NCI-H82 (cell line): ENCODE measurements at regions not wholly inside any gene's neighbourhood (a gene's known extent, or its start where the extent isn't known, plus 50 kb on each side); places are given as distances from the start of the nearest gene placed in this dataset.
A peak's percentile ranks its signal among the peaks of the same experiment; 100 is the strongest.
"Not testable (repeated sequence)": the region's sequence is repeated elsewhere in the genome, so short reads cannot be mapped to it uniquely, and the experiment has no call there.

Experiments
- DNase-seq: peaks from one replicate; lab custom pipeline; 2025; lab: John Stamatoyannopoulos, UW

DNA sequence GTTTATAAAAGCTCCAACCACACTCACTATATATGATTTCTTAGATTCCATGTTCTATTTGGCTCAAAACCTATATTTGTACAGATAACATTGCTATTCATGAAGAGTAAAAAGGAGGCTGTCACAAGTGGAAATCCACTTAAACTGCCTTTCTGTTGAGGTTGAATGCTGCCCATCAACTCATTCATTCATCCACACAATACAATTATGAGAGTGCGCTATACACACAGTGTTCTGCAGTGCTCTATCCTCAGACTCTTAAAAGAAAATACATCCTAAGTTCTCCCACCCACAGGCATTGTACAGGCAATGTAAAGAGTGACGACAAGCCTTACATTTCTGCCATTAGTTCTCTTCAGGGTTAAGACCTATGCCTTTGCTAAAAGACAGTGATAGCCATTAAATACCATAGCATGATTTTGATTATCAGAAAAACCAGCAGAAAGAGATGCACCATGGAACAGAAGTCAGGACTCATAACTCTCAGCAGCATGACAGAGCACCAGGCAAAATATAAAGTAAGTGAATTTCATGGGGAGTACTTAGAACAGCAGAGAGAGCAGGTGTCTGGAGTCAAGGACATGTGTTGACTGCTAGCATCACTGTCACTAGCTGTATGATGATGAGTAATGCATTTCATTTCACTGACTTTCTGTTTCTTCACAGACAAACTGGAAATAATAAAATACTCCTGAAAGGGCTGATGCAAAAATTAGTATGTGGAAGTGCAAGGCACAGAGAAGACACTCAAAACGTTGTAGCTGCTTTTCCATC is 218.0 kb downstream of the RBM26 start:
- DNase-seq: no peak

DNA sequence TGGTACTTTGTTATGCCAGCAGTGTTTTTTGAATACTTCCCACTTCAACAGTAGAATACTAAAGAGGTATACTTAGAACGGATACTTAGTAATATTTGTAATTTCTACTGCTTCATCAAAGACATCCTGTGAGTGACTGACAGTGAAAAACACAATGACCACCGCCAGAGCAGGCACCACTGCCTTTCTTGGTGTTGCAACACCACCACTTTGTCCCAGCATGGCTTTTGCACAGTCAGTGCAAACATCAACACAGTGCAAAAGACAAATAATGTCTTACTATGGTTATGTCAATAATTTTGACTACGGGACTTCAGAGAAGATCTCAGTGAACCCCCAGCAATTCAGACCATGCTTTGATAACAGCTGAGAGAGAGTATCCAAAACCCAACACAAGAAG is 220.5 kb downstream of the RBM26 start:
- DNase-seq: no peak

DNA sequence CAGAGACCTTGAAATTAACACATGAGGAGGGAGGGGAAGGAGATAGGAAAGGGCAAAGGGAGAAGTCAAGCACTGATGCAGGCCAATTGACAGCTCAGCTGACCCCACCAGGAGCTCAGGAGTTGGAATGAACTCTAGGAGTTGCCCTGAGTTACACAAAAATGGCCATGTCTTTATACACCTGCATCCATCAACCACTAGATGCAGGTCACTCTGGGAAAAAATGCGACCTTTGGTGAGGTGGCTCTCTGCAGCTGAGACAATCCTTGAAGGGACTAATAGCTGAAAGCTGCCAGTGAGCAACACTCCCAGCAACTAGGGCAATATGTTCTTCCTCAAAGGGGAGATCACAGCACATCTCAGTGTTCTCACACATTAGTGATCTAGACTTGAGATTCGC is 222.8 kb downstream of the RBM26 start:
- no peak for DNase-seq

DNA sequence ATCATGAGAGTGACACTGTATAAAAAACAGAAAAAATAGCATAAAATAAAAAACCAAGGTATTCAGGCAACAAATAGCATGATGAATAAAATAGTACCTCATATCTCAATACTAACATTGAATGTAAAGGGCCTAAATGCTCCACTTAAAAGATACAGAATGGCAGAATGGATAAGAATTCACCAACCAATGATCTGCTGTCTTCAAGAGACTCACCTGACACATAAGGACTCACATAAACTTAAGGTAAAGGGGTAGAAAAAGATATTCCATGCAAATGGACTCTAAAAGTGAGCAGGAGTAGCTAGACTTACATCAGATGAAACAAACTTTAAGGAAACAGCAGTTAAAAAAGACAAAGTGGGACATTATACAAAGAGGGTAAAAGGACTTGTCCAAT is 232.4 kb downstream of the RBM26 start:
- DNase-seq: not testable (repeated sequence)

DNA sequence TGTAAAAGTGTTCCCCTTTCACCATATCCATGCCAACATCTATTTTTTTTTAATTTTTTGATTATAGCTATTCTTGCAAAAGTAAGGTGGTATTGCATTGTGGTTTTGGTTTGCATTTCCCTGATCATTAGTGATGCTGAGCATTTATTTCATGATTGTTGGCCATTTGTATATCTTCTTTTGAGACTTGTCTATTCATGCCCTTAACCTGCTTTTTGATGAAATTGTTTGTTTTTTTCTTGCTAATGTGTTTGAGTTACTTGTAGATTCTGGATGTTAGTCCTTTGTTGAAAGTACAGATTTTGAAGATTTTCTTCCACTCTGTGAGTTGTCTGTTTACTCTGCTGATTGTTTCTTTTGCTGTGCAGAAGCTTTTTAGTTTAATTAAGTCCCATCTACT is 233.1 kb downstream of the RBM26 start:
- DNase-seq: not testable (repeated sequence)

DNA sequence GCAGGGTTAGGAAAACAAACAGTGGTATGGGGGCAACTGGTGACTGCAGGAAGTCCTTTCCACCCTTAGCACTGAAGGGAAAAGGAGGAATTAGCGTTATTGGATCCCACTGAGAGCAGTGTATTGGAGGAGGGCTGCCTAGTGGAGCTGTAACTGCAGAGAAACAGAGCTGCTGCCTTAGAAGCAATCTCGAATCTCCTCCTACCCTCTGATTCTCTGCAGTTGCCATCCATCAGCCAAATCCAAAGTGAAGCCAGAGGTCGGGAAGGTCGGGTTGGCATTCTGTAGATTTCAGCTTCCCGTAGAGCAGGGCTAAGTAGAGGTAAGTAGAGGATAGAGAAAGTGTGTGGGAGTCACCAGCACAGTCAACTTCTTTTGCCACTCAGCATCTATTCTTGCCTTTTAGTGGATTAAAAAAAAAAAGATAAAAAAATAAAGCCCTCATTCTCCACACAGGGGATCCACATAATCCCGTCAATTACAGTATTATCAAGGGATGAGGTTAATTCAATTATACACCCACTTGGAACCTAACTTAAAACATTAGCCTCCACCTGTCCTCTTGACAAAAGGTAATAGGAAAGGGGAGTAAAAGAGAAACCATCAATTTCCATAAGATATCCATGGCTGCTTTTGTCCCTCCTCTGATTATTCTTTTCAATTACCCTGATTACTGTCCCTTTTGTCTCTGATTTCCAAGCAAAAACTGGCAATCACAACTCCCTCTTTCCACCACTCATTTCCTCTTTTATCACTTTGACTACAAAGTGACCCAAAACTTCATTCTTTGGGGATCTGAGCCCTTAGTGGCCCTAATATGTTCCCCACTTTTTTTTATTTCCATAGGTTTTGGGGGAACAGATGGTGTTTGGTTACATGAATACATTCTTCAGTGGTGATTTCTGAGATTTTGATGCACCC is 234.7 kb downstream of the RBM26 start:
- peak; percentile 98 for DNase-seq

DNA sequence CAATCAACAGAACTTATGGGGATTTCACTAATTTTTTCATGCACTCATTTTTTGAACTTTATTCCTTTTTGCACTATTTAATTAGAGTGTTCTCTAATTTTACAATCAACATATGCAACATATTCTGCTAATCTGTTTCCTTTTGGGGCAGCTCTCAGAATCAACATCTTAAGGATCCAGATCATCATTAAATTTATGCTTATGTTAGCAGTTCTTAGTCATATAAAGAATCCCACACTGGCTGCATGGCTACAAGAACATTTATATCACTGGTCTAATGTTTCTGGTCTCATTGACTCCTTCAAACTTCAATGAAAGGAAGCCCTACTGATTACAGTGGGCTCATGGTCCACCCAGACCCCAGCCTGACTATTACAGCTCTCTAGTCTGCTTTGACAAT is 245.2 kb downstream of the RBM26 start:
- DNase-seq: no peak

DNA sequence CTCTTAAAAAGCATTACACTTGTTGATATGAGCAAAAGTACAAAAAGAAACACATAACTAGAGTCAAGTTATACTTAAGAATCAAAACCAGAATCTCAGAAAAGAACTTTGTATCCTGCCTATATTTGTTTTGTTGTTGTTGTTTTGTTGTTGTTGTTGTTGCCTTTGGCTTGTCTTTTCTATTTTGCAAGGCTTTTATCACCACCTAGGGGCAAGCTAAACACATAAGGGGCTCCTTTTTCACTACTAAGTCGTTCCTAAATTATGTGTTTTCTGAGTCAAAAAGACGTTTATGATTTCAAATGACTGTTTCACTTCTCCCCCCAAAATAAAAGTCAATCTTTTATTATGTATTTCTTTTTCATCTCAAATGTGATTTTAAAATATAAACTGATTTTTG is 250.2 kb downstream of the RBM26 start:
- DNase-seq: peak; percentile 17

DNA sequence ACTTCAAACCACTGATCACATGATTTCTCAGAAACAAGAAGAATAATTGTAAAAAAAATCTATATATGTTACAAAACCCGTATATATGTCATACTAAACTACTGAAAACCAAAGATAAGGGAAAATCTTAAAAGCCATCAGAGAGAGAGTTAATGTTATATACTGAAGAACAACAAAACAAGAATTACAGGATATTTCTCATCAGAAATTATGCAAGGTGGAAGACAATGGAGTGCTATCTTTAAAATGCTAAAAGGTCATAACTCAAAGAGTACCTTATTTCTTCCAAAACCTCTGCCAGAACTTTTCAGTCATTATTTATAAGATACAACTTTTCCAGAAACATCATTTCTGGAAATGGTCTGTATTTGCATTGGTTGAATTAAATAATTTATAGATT is 256.8 kb downstream of the RBM26 start:
- DNase-seq: no peak

DNA sequence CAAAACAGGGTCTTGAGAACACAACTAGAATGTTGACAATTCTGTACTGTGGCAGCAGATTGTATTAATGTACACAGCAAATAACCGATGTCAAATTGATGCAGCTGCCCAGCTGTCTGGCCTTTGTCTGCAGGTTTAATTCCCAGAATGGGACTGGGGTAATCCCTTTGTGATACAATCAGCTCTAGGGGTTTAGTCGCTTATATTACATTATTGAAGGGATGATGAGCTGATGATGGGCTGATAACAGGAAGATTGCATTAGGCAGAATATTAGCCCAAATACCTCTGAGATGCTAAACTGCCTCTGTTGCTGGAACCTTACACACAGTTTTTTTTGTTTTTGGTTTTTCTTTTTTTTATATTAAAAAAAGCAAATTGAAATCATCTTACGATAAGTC is 265.0 kb downstream of the RBM26 start:
- peak; percentile 97 for DNase-seq

DNA sequence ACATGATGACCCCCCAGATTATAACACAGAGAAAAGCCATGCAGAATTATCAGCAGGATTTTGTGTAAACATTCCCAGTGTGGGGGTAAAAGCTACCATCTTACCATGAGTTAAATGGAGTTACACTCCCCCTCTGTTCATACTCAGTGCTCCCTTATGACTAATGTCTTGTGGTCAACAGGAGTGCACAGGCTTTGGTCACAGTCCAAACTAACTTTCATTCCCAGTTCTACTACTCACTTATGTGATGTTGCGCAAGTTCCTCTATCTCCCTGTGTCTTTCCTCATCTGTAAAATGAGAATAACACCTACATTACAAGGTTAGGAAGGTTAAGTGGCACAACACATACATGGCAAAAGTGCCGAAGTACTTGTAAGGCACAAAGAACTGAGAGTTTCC is 277.9 kb downstream of the RBM26 start:
- DNase-seq: no peak

DNA sequence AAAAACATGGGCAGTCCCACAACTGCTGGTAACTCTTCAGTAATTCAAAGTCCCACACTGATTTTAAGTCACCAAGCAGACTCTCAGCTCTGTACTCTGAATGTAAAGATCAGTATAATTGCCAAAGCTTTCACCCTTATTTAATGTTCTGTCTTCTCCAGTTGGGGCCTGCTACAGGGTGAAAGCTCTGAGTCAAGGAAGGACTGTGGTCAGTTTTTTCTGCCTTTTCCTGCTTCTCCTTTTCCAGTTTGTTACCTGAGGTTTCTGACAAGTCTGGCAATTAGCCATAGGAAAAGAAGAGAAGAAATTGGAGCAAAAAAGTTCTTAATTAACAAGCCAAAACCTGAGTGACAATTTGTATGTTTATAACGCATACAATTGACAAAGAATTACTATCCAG is 279.3 kb downstream of the RBM26 start:
- DNase-seq: no peak

DNA sequence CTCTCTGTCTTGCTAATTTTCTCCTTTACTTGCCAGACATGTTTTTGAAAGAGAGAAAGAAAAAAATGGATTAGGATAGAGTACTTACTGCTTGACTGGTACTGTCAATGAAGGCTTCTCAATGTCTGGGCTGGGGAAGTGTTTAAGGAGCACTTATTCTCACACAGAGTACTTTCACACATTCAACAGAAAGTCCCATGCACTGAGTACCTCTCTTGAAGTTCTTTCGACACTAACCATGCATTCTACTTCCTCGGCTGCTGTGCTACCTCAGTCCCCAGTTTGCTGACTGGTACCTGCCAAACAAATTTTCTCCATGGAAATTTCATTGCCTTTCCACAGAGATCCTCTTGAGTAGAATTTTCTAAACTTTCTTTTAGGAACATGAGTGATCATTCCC is 281.9 kb downstream of the RBM26 start:
- no peak for DNase-seq

DNA sequence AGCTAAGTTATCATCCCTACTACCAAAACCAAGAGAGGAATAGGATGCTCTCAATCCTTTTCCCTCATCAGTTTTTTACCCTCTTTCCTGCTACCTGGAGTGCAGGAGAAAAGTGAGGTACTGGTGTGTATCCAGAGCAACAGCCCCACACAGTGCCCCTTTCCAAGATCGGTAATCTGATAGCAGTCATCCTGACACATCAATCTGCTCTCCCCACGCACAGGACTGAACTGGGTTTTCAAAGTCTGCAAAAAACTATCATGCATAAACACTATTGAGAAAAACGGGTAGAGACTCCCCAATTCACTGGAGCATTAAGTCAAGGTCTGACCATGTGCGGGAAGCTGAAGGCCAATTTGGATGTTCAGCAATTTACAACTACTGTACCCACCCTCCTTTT is 284.8 kb downstream of the RBM26 start:
- DNase-seq: no peak

DNA sequence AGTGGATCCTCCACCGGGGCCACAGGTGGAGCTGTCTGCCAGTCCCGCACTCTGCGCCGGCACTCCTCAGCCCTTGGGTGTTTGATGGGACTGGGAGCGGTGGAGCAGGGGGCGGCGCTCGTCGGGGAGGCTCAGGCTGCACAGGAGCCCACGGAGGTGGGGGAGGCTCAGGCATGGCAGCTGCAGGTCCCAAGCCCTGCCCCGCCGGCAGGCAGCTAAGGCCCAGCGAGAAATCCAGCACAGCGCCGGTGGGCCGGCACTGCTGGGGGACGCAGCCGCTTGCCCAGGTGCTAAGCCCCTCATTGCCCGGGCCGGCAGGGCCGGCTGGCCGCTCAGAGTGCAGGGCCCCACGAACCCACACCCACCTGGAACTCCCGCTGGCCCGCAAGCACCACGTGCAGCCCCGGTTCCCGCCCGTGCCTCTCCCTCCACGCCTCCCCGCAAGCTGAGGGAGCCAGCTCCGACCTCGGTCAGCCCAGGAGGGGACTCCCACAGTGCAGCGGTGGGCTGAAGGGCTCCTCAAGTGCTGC is 286.4 kb downstream of the RBM26 start:
- DNase-seq: no peak

DNA sequence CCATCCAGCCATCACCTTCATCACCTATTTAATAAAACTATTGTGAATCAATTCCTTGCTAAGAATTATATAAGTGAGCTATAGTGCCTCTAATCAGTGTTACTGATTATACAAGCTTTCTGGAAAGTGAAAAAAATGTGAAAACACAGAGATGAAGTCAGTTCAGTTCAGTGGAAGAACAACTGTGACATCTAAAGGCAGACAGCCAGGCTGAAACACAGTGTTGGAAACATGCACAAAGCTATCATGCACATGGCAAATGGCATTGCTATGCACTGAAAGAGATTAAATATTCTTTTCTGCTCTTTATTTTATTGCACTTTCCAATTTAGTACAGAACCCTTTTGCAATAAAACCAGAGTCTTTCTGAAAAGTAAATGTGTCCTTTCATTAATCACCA is 294.0 kb downstream of the RBM26 start:
- DNase-seq: no peak

DNA sequence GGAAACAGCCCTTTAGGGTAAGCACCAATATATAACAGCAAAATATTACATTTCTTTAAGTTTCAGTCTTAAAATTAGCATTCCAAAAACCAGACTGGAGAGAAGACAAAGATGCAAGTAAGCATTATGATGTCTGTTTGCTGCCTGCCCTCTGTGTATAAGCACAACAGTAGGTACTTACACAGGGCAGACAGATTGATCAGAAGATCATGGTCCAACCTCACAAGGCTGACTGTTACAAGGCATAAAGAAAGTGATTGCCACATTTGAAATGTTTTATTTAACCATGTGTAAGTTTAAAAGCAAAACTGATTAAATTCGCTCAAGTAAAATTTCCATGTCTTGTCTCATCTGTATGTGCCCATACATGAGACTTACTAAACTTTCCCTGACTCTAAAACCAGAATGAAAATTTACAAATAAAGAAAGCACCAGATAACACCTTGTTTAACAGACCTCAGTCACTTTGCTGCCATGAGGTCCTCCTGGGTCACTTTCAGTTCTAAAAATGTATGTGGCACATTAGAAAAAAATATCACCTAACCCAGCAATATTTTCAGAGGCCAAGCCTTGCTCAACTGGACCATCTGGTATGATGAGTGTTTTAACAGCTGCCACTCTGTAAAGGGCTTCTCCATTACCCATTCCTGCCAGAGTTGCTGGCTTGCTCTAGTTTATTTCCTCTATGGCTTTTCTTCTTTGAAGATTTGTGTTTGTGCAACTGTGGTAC is 297.0 kb downstream of the RBM26 start:
- peak; percentile 26 for DNase-seq

DNA sequence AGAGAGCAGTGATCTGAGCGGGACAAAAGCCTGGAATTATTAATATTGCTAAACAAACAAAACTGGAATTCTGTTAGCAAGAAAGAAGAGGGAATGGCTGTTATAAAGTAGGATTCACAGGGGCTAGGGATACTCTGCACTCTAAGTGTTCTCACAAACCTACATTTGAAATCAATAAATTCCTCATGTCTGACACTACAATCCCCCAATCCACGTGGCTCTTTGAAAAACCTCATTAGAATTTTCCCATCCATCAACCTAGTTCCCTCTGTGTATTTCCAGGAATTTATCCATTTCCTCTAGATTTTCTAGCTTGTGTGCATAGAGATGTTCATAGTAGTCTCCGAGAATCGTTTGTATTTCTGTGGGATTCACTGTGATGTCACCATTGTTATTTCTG is 307.5 kb downstream of the RBM26 start:
- DNase-seq: no peak

DNA sequence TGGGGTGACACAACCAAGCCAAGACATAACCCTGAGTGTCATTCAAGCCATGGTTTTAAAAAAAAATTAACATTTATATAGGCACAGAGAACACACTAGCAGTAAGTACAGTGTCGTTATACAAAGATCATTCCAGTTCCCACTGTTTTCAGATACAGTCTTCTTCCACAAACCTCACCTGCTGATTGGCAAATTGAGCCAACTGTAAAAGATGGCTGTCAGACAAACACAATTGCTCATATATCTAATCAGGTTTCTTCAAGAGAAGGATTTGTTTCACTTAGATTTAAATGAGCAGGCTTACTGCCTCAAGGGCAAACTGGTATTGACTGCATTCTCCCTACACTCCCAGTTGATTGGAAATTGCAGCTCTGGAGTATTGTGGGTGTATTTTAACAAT is 308.9 kb downstream of the RBM26 start:
- DNase-seq: no peak

DNA sequence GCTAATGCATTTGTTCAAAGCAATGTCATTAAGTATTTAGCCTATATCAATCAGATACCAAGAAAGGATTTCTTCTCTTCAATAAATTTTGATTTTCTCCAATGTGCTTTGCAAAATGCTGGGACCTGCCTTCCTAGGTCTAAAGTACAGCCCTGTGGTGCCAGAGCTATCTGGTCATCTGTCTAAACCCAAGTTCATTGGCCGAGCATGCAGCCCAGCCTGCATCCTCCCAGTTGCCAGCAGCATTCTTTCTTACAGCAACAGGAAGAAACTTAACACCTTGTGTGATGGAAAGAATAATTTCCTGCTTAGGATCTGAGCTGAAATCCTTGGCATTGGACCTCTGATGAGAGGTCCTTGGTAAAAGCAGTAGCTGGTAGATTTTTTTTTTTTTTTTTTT is 310.0 kb downstream of the RBM26 start:
- no peak for DNase-seq

DNA sequence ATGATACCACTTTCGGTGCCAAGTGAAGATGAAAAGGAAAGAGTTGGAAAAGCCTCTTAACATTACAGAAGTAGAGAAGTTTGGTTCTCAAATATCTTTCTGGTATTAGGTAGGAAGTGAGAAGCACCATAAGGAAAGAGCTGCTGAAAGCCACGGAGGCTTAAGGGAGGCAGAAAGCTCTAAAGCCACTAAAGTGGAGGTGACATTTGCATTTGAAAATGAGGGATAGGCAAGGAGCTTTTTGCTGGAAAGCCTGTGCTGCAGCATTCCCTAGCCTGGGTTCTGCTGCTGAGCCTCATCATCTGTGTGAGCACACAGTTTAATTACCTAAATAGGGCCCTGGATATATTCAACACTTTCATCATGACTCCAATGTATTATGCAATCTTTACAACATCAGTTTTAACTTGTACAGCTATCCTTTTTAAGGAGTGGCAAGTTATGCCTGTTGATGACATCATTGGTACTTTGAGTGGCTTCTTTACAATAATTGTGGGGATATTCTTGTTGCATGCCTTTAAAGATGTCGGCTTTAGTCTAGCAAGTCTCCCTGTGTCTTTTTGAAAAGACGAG is 315.4 kb downstream of the RBM26 start:
- DNase-seq: no peak

DNA sequence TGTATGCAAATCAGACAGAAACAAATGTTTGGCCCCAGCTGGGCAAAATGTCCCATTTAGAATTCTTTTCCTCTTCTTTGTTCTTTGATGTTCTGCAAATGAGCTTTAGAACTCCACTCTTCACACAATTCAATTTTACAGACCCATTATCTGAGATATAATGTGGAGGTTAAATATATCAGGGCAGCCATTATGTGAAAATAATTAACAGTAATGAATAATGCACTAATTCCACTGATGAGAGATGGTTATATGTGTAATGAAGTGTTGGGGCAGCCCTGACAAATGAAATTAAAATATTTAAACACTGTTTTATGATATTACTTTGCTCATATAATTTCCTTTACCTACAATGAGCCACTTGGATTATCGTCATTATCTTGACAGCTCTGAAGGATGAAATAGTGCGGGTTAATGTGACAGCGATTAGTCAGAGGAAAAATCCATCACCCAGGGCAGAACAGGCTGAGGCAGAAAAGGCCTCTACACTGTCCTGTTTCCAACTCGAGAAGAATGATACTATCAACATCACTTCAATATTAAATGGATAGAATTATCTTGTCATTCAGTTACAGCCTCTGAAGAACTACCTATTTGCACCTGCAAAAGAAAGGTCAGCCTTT is 321.1 kb downstream of the RBM26 start:
- DNase-seq: peak; percentile 50
